HEK293 (cell line): ENCODE measurements at regions not wholly inside any gene's neighbourhood (a gene's known extent, or its start where the extent isn't known, plus 50 kb on each side); places are given as distances from the start of the nearest gene placed in this dataset.
A peak's percentile ranks its signal among the peaks of the same experiment; 100 is the strongest.

ENCODE experiments used
- CTCF ChIA-PET: fragments of 350-600 bp; formaldehyde crosslinking; extraction: SDS; loops from one replicate; lab custom pipeline; 2021; ENCODE audit warnings: antibody characterized with exemption; lab: Yijun Ruan, JAX
- POLR2A ChIA-PET: fragments of 300-600 bp; formaldehyde crosslinking; extraction: SDS; loops from one replicate; lab custom pipeline; 2020; ENCODE audit warnings: antibody characterized with exemption, inconsistent platforms; lab: Yijun Ruan, JAX
- H3K27ac ChIP-seq: fragments of 200-500 bp; sonication (Bioruptor generic); 2 replicates; pipeline ENCODE4 v1.5.1; 2014; ENCODE audit warnings: low read depth, low read length, control low read depth, inconsistent platforms; ENCODE audit errors: extremely low read depth
- H3K36me3 ChIP-seq, 2 experiments: fragments of 200-500 bp in 1 of 2; sonication (Bioruptor generic) in 1 of 2; 1 replicate in 1 of 2; 2 replicates in 1 of 2; pipeline ENCODE4 v1.5.1; 2014 to 2017; ENCODE audit warnings: inconsistent platforms in 2 of 2, low read length in 2 of 2; ENCODE audit not compliant: control insufficient read depth in 2 of 2, insufficient read depth in 1 of 2
- H3K4me1 ChIP-seq: fragments of 200-500 bp; sonication (Bioruptor generic); 2 replicates; pipeline ENCODE4 v1.5.1; 2014; ENCODE audit warnings: mild to moderate bottlenecking, low read length, inconsistent platforms; ENCODE audit not compliant: control insufficient read depth, insufficient read depth
- H3K4me3 ChIP-seq: 2 replicates; pipeline ENCODE4 v1.5.1; 2011; ENCODE audit warnings: low read depth, mild to moderate bottlenecking, control low read depth, low read length, moderate library complexity
- H3K9me3 ChIP-seq: fragments of 200-500 bp; sonication (Bioruptor generic); 2 replicates; pipeline ENCODE4 v1.5.1; 2014; ENCODE audit warnings: low read depth, low read length, inconsistent platforms; ENCODE audit not compliant: control insufficient read depth, insufficient read depth
- BCL11B ChIP-seq: fragments of 450-650 bp; formaldehyde crosslinking; IDR thresholded peaks from 2 replicates; pipeline ENCODE4 v1.5.1; 2016; ENCODE audit warnings: low read depth, missing biosample characterization, missing genetic modification characterization
- HOXD13 ChIP-seq: sonication (generic); formaldehyde crosslinking; IDR thresholded peaks from 2 replicates; pipeline ENCODE4 v1.8.0; 2022; ENCODE audit warnings: missing genetic modification reagents, borderline replicate concordance
- MEIS1 ChIP-seq: sonication (generic); formaldehyde crosslinking; IDR thresholded peaks from 2 replicates; pipeline ENCODE4 v1.8.1; 2022; ENCODE audit warnings: missing genetic modification reagents, mild to moderate bottlenecking, borderline replicate concordance
- SCRT1 ChIP-seq: fragments of 450-650 bp; formaldehyde crosslinking; IDR thresholded peaks from 2 replicates; pipeline ENCODE4 v1.5.1; 2016; ENCODE audit warnings: missing biosample characterization, missing genetic modification characterization, borderline replicate concordance
- SP2 ChIP-seq: fragments of 450-650 bp; formaldehyde crosslinking; IDR thresholded peaks from 2 replicates; pipeline ENCODE4 v1.5.1; 2016; ENCODE audit warnings: missing biosample characterization, missing genetic modification characterization
- SP3 ChIP-seq: fragments of 450-650 bp; formaldehyde crosslinking; IDR thresholded peaks from 2 replicates; pipeline ENCODE4 v1.5.1; 2016; ENCODE audit warnings: missing biosample characterization, missing genetic modification characterization
- SP7 ChIP-seq: fragments of 450-650 bp; formaldehyde crosslinking; IDR thresholded peaks from 2 replicates; pipeline ENCODE4 v1.5.1; 2016; ENCODE audit warnings: missing biosample characterization, missing genetic modification characterization
- TCF7L2 ChIP-seq: IDR thresholded peaks from 2 replicates; pipeline ENCODE4 v1.6.1; 2011; ENCODE audit warnings: low read depth, mild to moderate bottlenecking, inconsistent platforms, low read length, moderate library complexity, borderline replicate concordance
- YY2 ChIP-seq: fragments of 450-650 bp; formaldehyde crosslinking; IDR thresholded peaks from 2 replicates; pipeline ENCODE4 v1.5.1; 2016; ENCODE audit warnings: missing biosample characterization, missing genetic modification characterization
- ZBTB17 ChIP-seq: fragments of 450-650 bp; formaldehyde crosslinking; IDR thresholded peaks from 2 replicates; pipeline ENCODE4 v1.5.1; 2016; ENCODE audit warnings: missing biosample characterization, missing genetic modification characterization
- ZBTB20 ChIP-seq: fragments of 450-650 bp; formaldehyde crosslinking; IDR thresholded peaks from 2 replicates; pipeline ENCODE4 v1.5.1; 2016; ENCODE audit warnings: missing biosample characterization, missing genetic modification characterization
- ZBTB8A ChIP-seq: fragments of 450-650 bp; formaldehyde crosslinking; IDR thresholded peaks from 2 replicates; pipeline ENCODE4 v1.5.1; 2016; ENCODE audit warnings: missing biosample characterization, missing genetic modification characterization
- ZIC2 ChIP-seq: fragments of 450-650 bp; formaldehyde crosslinking; IDR thresholded peaks from 2 replicates; pipeline ENCODE4 v1.5.1; 2016; ENCODE audit warnings: missing biosample characterization, missing genetic modification characterization
- ZNF132 ChIP-seq: fragments of 450-650 bp; formaldehyde crosslinking; IDR thresholded peaks from 2 replicates; pipeline ENCODE4 v1.5.1; 2017; ENCODE audit warnings: missing biosample characterization, missing genetic modification characterization, borderline replicate concordance
- ZNF211 ChIP-seq: fragments of 450-650 bp; formaldehyde crosslinking; IDR thresholded peaks from 2 replicates; pipeline ENCODE4 v1.5.1; 2016; ENCODE audit warnings: low read depth, missing biosample characterization, missing genetic modification characterization
- ZNF214 ChIP-seq: fragments of 450-650 bp; formaldehyde crosslinking; IDR thresholded peaks from 2 replicates; pipeline ENCODE4 v1.5.1; 2017; ENCODE audit warnings: missing biosample characterization, mild to moderate bottlenecking, missing genetic modification characterization, borderline replicate concordance
- ZNF335 ChIP-seq: fragments of 450-650 bp; formaldehyde crosslinking; conservative IDR thresholded peaks from 2 replicates; pipeline ENCODE4 v1.5.1; 2016; ENCODE audit warnings: missing biosample characterization, missing genetic modification characterization
- ZNF423 ChIP-seq: fragments of 450-650 bp; formaldehyde crosslinking; IDR thresholded peaks from 2 replicates; pipeline ENCODE4 v1.5.1; 2016; ENCODE audit warnings: missing biosample characterization, missing genetic modification characterization
- ZNF488 ChIP-seq: fragments of 450-650 bp; formaldehyde crosslinking; IDR thresholded peaks from 2 replicates; pipeline ENCODE4 v1.5.1; 2016; ENCODE audit warnings: missing biosample characterization, missing genetic modification characterization
- ZNF530 ChIP-seq: fragments of 450-650 bp; formaldehyde crosslinking; IDR thresholded peaks from 2 replicates; pipeline ENCODE4 v1.5.1; 2016; ENCODE audit warnings: low read depth, missing biosample characterization, missing genetic modification characterization
- ZNF549 ChIP-seq: fragments of 450-650 bp; IDR thresholded peaks from 2 replicates; pipeline ENCODE4 v1.5.1; 2018; ENCODE audit warnings: missing biosample characterization, missing genetic modification characterization, mild to moderate bottlenecking, inconsistent platforms, moderate library complexity
- ZNF560 ChIP-seq: fragments of 450-650 bp; formaldehyde crosslinking; IDR thresholded peaks from 2 replicates; pipeline ENCODE4 v1.5.1; 2017; ENCODE audit warnings: missing biosample characterization, missing genetic modification characterization, borderline replicate concordance
- ZNF585B ChIP-seq: fragments of 450-650 bp; formaldehyde crosslinking; IDR thresholded peaks from 2 replicates; pipeline ENCODE4 v1.5.1; 2016; ENCODE audit warnings: missing biosample characterization, missing genetic modification characterization
- ZNF660 ChIP-seq: fragments of 450-650 bp; IDR thresholded peaks from 2 replicates; pipeline ENCODE4 v1.5.1; 2018; ENCODE audit warnings: missing biosample characterization, mild to moderate bottlenecking, missing genetic modification characterization
- ZNF830 ChIP-seq: fragments of 450-650 bp; IDR thresholded peaks from 2 replicates; pipeline ENCODE4 v1.5.0; 2018; ENCODE audit warnings: missing biosample characterization, missing genetic modification characterization, low read depth, mild to moderate bottlenecking, moderate library complexity

DNA sequence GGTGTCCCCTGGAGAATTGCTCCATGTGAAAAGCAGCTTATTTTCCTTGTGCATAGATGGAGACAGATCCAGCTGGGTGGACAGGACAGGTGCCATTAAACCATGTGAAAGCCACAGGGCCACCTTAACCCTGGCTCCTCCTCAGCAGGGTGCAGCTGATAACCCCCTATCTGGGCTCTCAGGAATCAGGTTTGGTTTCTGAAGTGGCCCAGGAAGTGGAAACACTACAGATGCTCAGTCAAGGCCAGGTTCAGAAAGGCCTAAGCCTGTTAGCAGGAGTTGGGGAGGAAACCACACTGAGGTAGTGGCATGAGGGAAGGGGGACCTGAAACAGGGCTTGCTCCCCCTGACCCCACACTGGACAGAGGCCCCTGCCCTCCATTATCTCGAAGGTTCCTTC is 217.0 kb downstream of the SPP2 start:
- no peaks in the 10 kb centered on the region for H3K4me1 ChIP-seq
- no peak overlapping the region for H3K4me3 ChIP-seq
- ChIA-PET POLR2A (no interaction called here), CTCF (interaction anchor here (1.0 kb wide), 1 partner anchor 9 kb away, joined by 3 read pairs; no protein-coding TSS in a partner anchor)
- TF ChIP-seq SCRT1 (tag by site-specific recombination) = no peak
- no peak for TF ChIP-seq ZNF549 (tag by site-specific recombination)
- TF ChIP-seq ZNF530 (tag by site-specific recombination) = no peak
- peak; percentile 77 for TF ChIP-seq ZIC2
- H3K27ac ChIP-seq = no peak overlapping the region
- H3K9me3 ChIP-seq = no peaks in the 10 kb centered on the region
- H3K36me3 ChIP-seq = no peaks in the 10 kb centered on the region

DNA sequence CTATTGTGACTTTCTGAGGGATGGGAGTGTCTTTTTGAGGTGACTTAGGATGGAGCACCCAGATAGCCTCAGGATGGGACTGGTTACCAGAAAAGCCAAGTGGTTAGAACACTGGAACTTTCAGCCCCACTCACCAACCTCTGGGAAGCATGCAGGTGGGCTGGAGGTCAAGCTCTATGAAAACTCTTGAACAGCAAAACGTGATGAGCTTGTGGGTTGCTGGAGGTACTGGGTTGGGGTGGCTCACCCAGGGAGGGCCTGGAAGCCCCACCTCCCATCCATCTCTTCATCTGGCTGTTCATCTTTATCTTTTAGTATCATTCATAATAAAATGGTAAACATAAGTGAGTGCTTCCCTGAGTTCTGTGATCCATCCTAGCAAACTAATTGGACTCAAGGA is 216.4 kb downstream of the SPP2 start:
- TF ChIP-seq HOXD13 (CRISPR knock-in tag) (no peak), ZNF214 (tag by site-specific recombination) (no peak), ZNF830 (no peak), ZNF660 (tag by site-specific recombination) (no peak), SP3 (tag by site-specific recombination) (no peak), SP7 (no peak), SCRT1 (tag by site-specific recombination) (no peak), YY2 (no peak), ZNF423 (tag by site-specific recombination) (no peak)
- H3K4me3 ChIP-seq = no peak overlapping the region
- no peaks in the 10 kb centered on the region for H3K4me1 ChIP-seq
- ChIA-PET CTCF (interaction anchor here (1.0 kb wide), 1 partner anchor 8 kb away, joined by 3 read pairs; no protein-coding TSS in a partner anchor), POLR2A (no interaction called here)
- no peaks in the 10 kb centered on the region for H3K36me3 ChIP-seq
- no peak overlapping the region for H3K27ac ChIP-seq
- no peaks in the 10 kb centered on the region for H3K9me3 ChIP-seq

DNA sequence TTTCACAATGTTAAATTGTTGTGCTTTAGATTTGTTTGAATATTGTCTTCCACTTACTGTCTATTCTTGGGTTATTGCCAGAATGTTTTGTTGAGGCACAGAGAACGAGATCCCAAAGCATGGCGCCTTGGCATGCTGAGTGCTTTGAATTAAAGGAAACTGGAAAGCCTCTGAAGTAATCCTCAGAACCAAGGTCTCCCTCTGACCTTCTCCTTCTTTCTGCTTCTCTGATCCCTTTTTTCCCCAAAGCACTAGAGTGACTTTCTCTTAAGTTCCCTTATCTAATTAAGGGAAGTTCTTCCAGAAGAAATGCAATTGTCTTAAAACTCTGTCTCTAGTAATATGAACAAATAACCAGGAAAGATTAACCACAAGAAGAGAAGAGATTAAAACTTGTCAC is 214.7 kb downstream of the SPP2 start:
- no peak overlapping the region for H3K27ac ChIP-seq
- no peaks in the 10 kb centered on the region for H3K4me1 ChIP-seq
- TF ChIP-seq TCF7L2 (no peak), ZNF530 (tag by site-specific recombination) (no peak), BCL11B (tag by site-specific recombination) (no peak), ZNF585B (tag by site-specific recombination) (no peak), SP3 (tag by site-specific recombination) (no peak), MEIS1 (no peak), ZNF560 (no peak), ZNF132 (tag by site-specific recombination) (no peak), ZBTB20 (tag by site-specific recombination) (no peak), ZBTB17 (tag by site-specific recombination) (no peak), ZNF335 (tag by site-specific recombination) (no peak), ZNF211 (tag by site-specific recombination) (no peak), SP2 (no peak), ZNF488 (no peak), ZBTB8A (no peak)
- ChIA-PET CTCF (interaction anchor here (0.8 kb wide), 1 partner anchor 130 kb away, joined by 3 read pairs; no protein-coding TSS in a partner anchor), POLR2A (no interaction called here)
- H3K9me3 ChIP-seq = no peaks in the 10 kb centered on the region
- H3K36me3 ChIP-seq = no peaks in the 10 kb centered on the region
- H3K4me3 ChIP-seq = no peak overlapping the region
